Stimulated activated CD8-positive, alpha-beta memory T cell treated with anti-CD3 and anti-CD28 coated beads, Interleukin-7, amount 100 ng/mL, for 48 hours (primary cell): ENCODE measurements at regions not wholly inside any gene's neighbourhood (a gene's known extent, or its start where the extent isn't known, plus 50 kb on each side); places are given as distances from the start of the nearest gene placed in this dataset.
"Not testable (repeated sequence)": the region's sequence is repeated elsewhere in the genome, so short reads cannot be mapped to it uniquely, and the experiment has no call there.

Experiments
- DNase-seq, 2 donors: peaks; one replicate each; pipeline ENCODE4 v3.0.0-alpha.2; 2020; ENCODE audit warnings: low read depth in 1 of 2; ENCODE audit errors: extremely low read depth in 1 of 2

GRCh38 chr16:29191636-29192180 lies 206.9 kb downstream of the LAT start:
- DNase-seq = not testable (repeated sequence)

- not testable (repeated sequence) for DNase-seq
Observed at GRCh38 chr16:29190553-29191431, 205.9 kb downstream of the LAT start.

GRCh38 chr16:29188806-29189205 lies 204.0 kb downstream of the LAT start:
- DNase-seq = not testable (repeated sequence)

- DNase-seq = not testable (repeated sequence)
Observed at GRCh38 chr16:29186306-29187220, 201.7 kb downstream of the LAT start.

GRCh38 chr16:29185872-29186271 lies 201.0 kb downstream of the LAT start:
- not testable (repeated sequence) for DNase-seq

DNA sequence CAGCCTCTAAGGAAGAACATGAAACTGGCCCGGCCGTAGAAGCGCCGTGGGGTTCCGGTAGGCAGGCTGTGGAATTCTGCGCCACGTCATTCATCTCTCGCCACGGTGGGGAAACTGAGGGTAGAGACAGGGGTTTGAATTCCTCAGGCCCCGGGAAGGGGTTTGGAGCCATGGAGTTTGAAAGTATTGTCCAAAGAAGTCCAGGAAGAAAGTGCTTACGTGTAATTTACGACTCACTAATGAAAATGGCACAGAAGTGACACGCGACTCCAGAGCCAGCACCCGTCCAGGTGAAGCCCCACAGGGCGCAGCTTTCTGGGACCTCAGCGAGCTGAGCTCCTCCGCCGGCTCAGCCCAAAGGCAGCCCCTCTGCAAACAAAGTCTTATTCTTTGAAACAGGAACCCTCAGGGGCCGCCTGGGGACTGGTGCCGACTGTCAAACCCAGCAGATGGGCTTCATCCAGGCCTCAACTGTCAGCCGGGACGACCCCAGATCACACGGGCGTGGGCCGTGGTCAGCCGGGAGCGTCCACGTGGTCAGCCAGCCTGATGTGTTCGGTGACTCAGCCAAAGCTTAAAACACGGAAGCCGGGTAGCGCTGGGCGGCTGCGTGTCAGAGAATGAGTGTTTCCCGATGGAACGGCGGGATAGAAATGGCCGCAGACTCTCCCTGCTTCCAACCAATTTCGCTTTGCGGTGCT lies 200.0 kb downstream of the LAT start:
- not testable (repeated sequence) for DNase-seq

DNA sequence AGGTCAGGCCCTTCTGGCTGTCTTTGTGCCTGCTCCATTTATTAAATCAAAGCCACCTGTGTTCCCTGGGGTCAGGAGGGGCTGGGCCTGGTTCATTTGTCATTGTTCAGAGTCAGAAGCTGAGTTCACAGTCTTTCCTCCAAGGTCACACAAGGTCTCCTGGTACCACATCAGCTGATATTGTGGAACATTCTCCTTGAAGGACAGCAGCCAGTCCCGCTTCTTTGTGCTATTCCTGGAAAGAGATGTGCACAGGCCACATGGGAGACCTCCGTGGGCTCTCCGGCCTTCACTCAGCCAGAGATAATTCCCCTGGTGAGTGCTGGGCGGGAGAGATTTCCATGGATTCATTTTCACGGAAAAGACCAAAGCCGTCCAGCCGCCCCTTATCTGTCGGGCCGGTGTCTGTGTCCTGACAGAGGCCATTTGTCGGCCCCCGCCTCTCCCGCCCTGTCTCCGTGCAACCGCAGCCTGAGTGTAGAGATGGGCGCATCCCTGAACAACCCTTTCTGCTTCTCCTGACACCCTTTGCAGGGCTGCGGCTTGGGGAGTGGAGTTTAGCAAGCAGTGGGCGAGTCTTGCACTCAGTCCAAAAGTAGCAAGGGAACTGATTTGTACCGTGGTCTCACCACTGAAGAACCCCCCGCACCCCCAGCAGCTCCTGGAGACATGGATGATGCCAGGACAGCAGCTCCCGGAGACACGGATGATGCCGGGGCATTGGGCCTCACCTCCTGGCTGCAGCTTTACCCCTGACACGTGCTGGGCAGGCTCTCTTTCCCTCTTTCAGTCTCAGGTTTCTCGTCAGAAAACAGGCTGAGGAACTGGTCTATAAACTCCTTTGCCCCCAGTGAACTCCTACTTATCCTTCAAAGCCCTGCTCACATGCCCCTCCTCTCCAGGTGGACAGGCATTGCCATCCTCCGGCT lies 198.4 kb downstream of the LAT start:
- not testable (repeated sequence) for DNase-seq

DNA sequence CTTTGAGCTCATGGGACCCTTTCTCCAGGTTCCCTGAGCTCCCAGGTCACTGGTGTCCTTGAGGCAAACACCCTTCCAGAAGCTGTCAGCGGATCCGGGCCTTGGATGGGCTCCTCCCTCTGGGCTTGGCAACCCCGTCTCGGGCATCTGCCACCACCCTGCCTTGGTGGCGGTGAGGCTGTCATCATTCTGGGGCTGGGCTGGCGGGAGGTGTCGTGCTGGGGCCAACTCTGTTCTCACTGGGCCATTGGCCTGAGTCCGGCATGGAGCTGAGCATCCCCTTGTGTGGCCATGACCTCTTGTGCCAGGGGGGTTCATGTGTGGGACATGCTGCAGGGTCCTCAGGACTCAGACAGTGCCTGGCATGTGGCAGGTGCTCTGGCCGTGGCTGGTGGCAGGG lies 197.6 kb downstream of the LAT start:
- no peak for DNase-seq

DNA sequence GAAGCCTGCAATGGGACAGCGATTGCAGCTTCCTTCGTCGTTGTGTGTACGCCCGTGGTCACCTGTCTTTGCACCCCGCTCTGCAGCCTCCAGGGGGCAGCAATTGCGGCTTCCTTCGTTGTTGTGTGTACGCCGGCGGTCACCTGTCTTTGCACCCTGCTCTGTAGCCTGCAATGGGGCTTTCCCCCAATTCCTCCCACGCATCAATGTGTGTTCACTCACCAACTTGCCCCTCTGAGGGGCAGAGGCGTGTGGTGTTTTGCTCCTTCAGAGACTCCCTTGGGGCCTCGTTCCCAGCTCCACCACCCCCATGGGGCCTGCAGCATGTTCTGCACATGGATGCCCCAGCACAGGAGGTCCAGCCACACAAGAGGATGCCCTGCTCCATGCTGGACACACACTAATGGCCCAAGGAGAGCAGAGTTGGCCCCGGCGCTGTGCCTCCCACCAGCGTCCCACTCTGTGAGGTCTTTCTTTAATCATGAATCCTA lies 197.1 kb downstream of the LAT start:
- DNase-seq = not testable (repeated sequence)

GRCh38 chr16:29181254-29181780 lies 196.5 kb downstream of the LAT start:
- DNase-seq = not testable (repeated sequence)

- not testable (repeated sequence) for DNase-seq
Observed at GRCh38 chr16:29180206-29180600, 195.4 kb downstream of the LAT start.

GRCh38 chr16:29179401-29180205 lies 194.8 kb downstream of the LAT start:
- not testable (repeated sequence) for DNase-seq

DNA sequence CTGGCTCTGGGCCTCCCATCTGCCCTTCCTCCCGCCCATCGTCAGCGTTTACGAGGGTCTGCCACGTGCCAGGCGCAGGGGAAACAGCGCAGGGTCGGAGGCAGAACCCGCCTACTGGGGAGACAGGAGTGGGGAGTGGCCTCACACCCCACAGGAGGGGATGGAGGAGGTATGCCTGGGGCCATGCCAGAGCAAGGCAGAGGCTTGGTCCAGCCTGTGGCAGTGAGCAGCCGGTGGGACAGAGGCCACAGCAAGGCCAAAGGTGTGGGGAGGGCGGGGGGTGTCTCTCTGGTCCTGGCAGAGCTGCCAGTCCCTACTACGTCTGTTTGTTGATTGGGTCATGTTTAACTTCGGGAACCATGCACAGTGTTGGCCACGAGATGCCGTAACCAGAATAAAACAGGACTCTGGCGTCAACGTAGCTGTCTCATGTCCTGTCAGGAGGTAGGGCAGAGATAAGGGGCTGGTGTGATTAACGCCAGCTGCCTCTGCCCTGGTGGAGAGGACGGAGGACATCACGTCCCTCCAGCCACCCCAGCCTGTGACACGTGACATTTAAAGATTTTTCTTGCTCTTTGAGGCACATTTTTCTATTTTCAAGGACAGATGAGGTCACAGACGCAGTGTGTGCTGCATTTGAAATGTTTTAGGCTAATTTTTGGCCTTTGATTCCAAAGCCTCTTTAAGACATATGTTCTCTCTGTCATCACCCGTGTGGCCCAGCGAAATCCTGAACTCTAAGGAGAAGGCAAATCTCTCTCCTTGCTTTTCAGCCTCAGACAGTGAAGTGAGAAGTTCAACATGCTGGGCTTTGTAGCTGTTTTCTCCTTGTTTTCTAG lies 193.3 kb downstream of the LAT start:
- DNase-seq = not testable (repeated sequence)

GRCh38 chr16:29177203-29177887 lies 192.5 kb downstream of the LAT start:
- not testable (repeated sequence) for DNase-seq

- DNase-seq = not testable (repeated sequence)
Observed at GRCh38 chr16:29176822-29177202, 192.0 kb downstream of the LAT start.

GRCh38 chr16:29176154-29176470 lies 191.3 kb downstream of the LAT start:
- not testable (repeated sequence) for DNase-seq
